Ishikawa (cell line): ENCODE measurements at regions not wholly inside any gene's neighbourhood (a gene's known extent, or its start where the extent isn't known, plus 50 kb on each side); places are given as distances from the start of the nearest gene placed in this dataset.

Experiments used
- CEBPB ChIP-seq: IDR thresholded peaks from 2 replicates; pipeline ENCODE4 v1.6.1; 2012
- CREB1 ChIP-seq: IDR thresholded peaks from 2 replicates; pipeline ENCODE4 v1.6.1; 2012; ENCODE audit warnings: low read depth
- EGR1 ChIP-seq: IDR thresholded peaks from 2 replicates; pipeline ENCODE4 v1.6.1; 2012
- EP300 ChIP-seq: IDR thresholded peaks from 2 replicates; pipeline ENCODE4 v1.6.1; 2012; ENCODE audit warnings: borderline replicate concordance
- FOXM1 ChIP-seq: IDR thresholded peaks from 2 replicates; pipeline ENCODE4 v1.6.1; 2012; ENCODE audit warnings: low read depth, borderline replicate concordance
- NFIC ChIP-seq: IDR thresholded peaks from 2 replicates; pipeline ENCODE4 v1.6.1; 2012
- RAD21 ChIP-seq: IDR thresholded peaks from 2 replicates; pipeline ENCODE4 v1.6.1; 2012; ENCODE audit warnings: low read depth
- TAF1 ChIP-seq: IDR thresholded peaks from 2 replicates; pipeline ENCODE4 v1.6.1; 2012; ENCODE audit warnings: low read depth, mild to moderate bottlenecking
- TCF12 ChIP-seq: IDR thresholded peaks from 2 replicates; pipeline ENCODE4 v1.6.1; 2012; ENCODE audit warnings: low read depth
- TEAD4 ChIP-seq: IDR thresholded peaks from 2 replicates; pipeline ENCODE4 v1.6.1; 2012
- YY1 ChIP-seq: IDR thresholded peaks from 2 replicates; pipeline ENCODE4 v1.6.1; 2012; ENCODE audit warnings: low read depth
- ZBTB7A ChIP-seq: IDR thresholded peaks from 2 replicates; pipeline ENCODE4 v1.6.1; 2012; ENCODE audit warnings: low read depth
- TF ChIP-seq, protein P1 (sequence below): IDR thresholded peaks from 2 replicates; pipeline ENCODE4 v1.6.1; 2012
- TF ChIP-seq, protein P2 (sequence below): IDR thresholded peaks from 2 replicates; pipeline ENCODE4 v1.6.1; 2012; ENCODE audit warnings: low read depth, mild to moderate bottlenecking
- TF ChIP-seq, protein P3 (sequence below): IDR thresholded peaks from 2 replicates; pipeline ENCODE4 v1.6.1; 2012

DNA sequence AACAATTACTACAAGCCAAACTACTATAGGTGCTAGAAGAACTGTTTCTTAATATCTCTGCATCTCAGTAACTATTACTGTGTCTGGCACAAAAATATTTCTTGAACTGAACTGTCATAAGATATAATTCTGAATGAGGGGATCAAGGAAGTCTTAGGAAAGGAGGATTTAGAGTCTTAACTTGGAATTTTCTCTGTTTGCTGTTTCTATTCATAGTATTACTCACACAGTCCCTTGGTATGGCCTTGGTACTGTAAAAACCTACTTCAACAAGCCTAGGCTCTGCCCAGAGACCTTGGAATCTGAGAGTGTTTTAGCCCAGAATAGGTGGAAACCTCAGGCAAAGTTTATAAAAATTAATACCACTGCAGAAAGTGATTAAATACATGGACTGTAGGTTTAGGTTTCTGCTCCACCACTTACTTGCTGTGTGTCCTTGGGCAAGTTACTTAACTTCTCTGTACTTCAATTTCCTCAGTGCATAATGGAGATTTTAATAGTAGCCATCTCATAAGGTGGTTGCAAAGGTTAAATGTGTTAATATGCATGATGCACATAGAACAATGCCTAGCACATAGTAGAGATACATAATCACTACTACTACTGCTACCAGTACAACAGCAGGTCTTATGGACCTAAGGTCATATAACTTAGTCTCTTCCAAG is 87.4 kb upstream of the NFIA start:
- TF ChIP-seq, protein P1, sequence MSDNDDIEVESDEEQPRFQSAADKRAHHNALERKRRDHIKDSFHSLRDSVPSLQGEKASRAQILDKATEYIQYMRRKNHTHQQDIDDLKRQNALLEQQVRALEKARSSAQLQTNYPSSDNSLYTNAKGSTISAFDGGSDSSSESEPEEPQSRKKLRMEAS = no peak
- no peak for TF ChIP-seq NFIC
- TF ChIP-seq CREB1 = no peak
- TF ChIP-seq FOXM1 = no peak
- no peak for TF ChIP-seq ZBTB7A
- no peak for TF ChIP-seq YY1
- no peak for TF ChIP-seq RAD21
- no peak for TF ChIP-seq EP300
- TF ChIP-seq TCF12 = no peak
- no peak for TF ChIP-seq CEBPB
- no peak for TF ChIP-seq TEAD4
- TF ChIP-seq, protein P2, sequence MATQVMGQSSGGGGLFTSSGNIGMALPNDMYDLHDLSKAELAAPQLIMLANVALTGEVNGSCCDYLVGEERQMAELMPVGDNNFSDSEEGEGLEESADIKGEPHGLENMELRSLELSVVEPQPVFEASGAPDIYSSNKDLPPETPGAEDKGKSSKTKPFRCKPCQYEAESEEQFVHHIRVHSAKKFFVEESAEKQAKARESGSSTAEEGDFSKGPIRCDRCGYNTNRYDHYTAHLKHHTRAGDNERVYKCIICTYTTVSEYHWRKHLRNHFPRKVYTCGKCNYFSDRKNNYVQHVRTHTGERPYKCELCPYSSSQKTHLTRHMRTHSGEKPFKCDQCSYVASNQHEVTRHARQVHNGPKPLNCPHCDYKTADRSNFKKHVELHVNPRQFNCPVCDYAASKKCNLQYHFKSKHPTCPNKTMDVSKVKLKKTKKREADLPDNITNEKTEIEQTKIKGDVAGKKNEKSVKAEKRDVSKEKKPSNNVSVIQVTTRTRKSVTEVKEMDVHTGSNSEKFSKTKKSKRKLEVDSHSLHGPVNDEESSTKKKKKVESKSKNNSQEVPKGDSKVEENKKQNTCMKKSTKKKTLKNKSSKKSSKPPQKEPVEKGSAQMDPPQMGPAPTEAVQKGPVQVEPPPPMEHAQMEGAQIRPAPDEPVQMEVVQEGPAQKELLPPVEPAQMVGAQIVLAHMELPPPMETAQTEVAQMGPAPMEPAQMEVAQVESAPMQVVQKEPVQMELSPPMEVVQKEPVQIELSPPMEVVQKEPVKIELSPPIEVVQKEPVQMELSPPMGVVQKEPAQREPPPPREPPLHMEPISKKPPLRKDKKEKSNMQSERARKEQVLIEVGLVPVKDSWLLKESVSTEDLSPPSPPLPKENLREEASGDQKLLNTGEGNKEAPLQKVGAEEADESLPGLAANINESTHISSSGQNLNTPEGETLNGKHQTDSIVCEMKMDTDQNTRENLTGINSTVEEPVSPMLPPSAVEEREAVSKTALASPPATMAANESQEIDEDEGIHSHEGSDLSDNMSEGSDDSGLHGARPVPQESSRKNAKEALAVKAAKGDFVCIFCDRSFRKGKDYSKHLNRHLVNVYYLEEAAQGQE = no peak

GRCh38 chr1:60994369-60994768 is 88.0 kb upstream of the NFIA start:
- TF ChIP-seq EP300 = no peak
- TF ChIP-seq, protein P1 = no peak

DNA sequence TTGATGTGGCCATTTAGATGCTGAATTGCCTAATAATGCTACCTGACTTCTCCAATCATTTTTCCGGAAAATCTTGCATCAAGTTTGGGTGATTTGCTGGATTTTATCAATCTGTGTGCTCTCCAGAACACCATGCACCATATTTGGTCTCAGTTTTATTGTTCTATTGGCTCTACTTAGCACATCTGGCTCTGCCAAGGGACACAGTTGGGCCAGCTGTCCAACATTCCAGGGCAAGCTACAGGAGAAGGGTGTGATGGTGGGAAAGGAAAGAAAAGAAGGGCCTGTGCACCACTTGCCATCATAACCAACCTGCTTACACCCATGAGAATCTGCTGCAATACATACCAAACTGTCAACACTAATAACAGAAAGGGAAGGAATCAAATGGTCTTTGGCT is 90.2 kb upstream of the NFIA start:
- TF ChIP-seq TAF1 = no peak
- no peak for TF ChIP-seq TEAD4
- TF ChIP-seq NFIC = no peak
- no peak for TF ChIP-seq RAD21

DNA sequence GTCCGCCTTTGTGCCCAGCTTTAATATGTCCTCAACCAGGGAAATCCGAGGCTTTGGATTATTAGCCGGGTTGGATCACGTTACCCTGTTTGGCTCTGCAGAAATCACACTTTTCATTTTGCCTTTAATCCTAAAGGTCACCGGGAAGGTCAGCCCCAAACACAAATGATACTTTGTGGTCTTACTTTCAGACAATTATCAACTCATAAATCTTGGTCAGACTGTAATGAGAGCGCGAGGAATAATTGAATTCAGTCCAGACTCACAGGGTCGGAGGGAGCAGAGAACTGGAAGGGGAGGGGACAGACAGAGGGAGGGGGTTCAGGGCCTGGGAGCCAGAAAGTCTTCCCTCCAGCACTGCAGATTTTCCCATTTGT is 91.7 kb upstream of the NFIA start:
- TF ChIP-seq, protein P2 = no peak
- TF ChIP-seq FOXM1 (no peak), CEBPB (no peak), YY1 (no peak), RAD21 (no peak), TAF1 (no peak), EGR1 (no peak), CREB1 (no peak), TCF12 (no peak), NFIC (no peak), TEAD4 (no peak), ZBTB7A (no peak), EP300 (no peak)
- TF ChIP-seq, protein P1 = no peak
- TF ChIP-seq, protein P3, sequence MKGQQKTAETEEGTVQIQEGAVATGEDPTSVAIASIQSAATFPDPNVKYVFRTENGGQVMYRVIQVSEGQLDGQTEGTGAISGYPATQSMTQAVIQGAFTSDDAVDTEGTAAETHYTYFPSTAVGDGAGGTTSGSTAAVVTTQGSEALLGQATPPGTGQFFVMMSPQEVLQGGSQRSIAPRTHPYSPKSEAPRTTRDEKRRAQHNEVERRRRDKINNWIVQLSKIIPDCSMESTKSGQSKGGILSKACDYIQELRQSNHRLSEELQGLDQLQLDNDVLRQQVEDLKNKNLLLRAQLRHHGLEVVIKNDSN = no peak

GRCh38 chr1:60989749-60990713 is 92.3 kb upstream of the NFIA start:
- TF ChIP-seq, protein P2 = no peak
- TF ChIP-seq EP300 (no peak), FOXM1 (no peak), NFIC (no peak), TCF12 (no peak), EGR1 (no peak), ZBTB7A (no peak), CREB1 (no peak), TEAD4 (no peak), CEBPB (no peak)
- TF ChIP-seq, protein P1 = no peak
